GM21381 (cell line): ENCODE measurements at regions not wholly inside any gene's neighbourhood (a gene's known extent, or its start where the extent isn't known, plus 50 kb on each side); places are given as distances from the start of the nearest gene placed in this dataset.
A peak's percentile ranks its signal among the peaks of the same experiment; 100 is the strongest.

Source experiments
- ATAC-seq: cut with Tn5 transposase; IDR thresholded peaks from one replicate; pipeline ENCODE4 v1.9.1; 2021; ENCODE audit warnings: mild to moderate bottlenecking, moderate library complexity; ENCODE audit not compliant: unreplicated experiment

- ATAC-seq = no peak
Observed at GRCh38 chr3:117356091-117356705, 646.6 kb downstream of the TUSC7 start.

- no peak for ATAC-seq
Observed at GRCh38 chr3:117358717-117359314, 649.2 kb downstream of the TUSC7 start.

GRCh38 chr3:117366574-117366973, 657.0 kb downstream of the TUSC7 start:
- peak; percentile 57 for ATAC-seq

GRCh38 chr3:117367861-117368260, 658.3 kb downstream of the TUSC7 start:
- no peak for ATAC-seq

- no peak for ATAC-seq
Observed at GRCh38 chr3:117380631-117381030, 671.1 kb downstream of the TUSC7 start.

GRCh38 chr3:117393119-117393518, 683.5 kb downstream of the TUSC7 start:
- no peak for ATAC-seq

GRCh38 chr3:117398141-117398899, 688.7 kb downstream of the TUSC7 start:
- no peak for ATAC-seq

- ATAC-seq = no peak
Observed at GRCh38 chr3:117399311-117400078, 689.9 kb downstream of the TUSC7 start.

GRCh38 chr3:117400303-117400702, 690.7 kb downstream of the TUSC7 start:
- ATAC-seq = no peak

- ATAC-seq = no peak
Observed at GRCh38 chr3:117404141-117404540, 694.6 kb downstream of the TUSC7 start.

- ATAC-seq = no peak
Observed at GRCh38 chr3:117404730-117405129, 695.2 kb downstream of the TUSC7 start.

- no peak for ATAC-seq
Observed at GRCh38 chr3:117405359-117405758, 695.8 kb downstream of the TUSC7 start.

- ATAC-seq = peak; percentile 66
Observed at GRCh38 chr3:117407317-117407716, 697.7 kb downstream of the TUSC7 start.

GRCh38 chr3:117408811-117409210, 699.2 kb downstream of the TUSC7 start:
- ATAC-seq = no peak

GRCh38 chr3:117409256-117409655, 699.7 kb downstream of the TUSC7 start:
- ATAC-seq = no peak

GRCh38 chr3:117409701-117410459, 700.3 kb downstream of the TUSC7 start:
- ATAC-seq = no peak

- ATAC-seq = no peak
Observed at GRCh38 chr3:117411971-117412370, 702.4 kb downstream of the TUSC7 start.

- ATAC-seq = no peak
Observed at GRCh38 chr3:117417411-117417810, 707.8 kb downstream of the TUSC7 start.

- no peak for ATAC-seq
Observed at GRCh38 chr3:117427081-117427480, 717.5 kb downstream of the TUSC7 start.

GRCh38 chr3:117433427-117433826, 723.8 kb downstream of the TUSC7 start:
- no peak for ATAC-seq
